ENCODE measurements at regions not wholly inside any gene's neighbourhood (a gene's known extent, or its start where the extent isn't known, plus 50 kb on each side); places are given as distances from the start of the nearest gene placed in this dataset.

- no peak for DNase-seq (ENCODE audit: low spot score in 2 of 2)
- intact Hi-C loops (cut with DNase I; ENCODE audit: low total_unique reads) = no loop called here
- TF ChIP-seq POLR2AphosphoS5 (IDR thresholded peaks at IDR 0.05) (no peak), POLR2A (IDR thresholded peaks at IDR 0.05) (no peak)
- TF ChIP-seq, protein P1, sequence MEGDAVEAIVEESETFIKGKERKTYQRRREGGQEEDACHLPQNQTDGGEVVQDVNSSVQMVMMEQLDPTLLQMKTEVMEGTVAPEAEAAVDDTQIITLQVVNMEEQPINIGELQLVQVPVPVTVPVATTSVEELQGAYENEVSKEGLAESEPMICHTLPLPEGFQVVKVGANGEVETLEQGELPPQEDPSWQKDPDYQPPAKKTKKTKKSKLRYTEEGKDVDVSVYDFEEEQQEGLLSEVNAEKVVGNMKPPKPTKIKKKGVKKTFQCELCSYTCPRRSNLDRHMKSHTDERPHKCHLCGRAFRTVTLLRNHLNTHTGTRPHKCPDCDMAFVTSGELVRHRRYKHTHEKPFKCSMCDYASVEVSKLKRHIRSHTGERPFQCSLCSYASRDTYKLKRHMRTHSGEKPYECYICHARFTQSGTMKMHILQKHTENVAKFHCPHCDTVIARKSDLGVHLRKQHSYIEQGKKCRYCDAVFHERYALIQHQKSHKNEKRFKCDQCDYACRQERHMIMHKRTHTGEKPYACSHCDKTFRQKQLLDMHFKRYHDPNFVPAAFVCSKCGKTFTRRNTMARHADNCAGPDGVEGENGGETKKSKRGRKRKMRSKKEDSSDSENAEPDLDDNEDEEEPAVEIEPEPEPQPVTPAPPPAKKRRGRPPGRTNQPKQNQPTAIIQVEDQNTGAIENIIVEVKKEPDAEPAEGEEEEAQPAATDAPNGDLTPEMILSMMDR (IDR thresholded peaks at IDR 0.05) = no peak
- Histone ChIP-seq H3K4me3 (no peak overlapping the region), H3K27me3 (no peaks in the 10 kb centered on the region), H3K27ac (no peak overlapping the region), H3K36me3 (no peaks in the 10 kb centered on the region), H3K4me1 (no peaks in the 10 kb centered on the region), H3K9me3 (no peaks in the 10 kb centered on the region)
Observed at GRCh38 chrY:8729971-8730370, 607.3 kb upstream of the TSPY4 start.

- Histone ChIP-seq H3K27ac (no peak overlapping the region), H3K9me3 (no peaks in the 10 kb centered on the region), H3K4me3 (no peak overlapping the region), H3K27me3 (no peaks in the 10 kb centered on the region), H3K4me1 (no peaks in the 10 kb centered on the region), H3K36me3 (no peaks in the 10 kb centered on the region)
- no peak for DNase-seq (ENCODE audit: low spot score in 2 of 2)
- intact Hi-C loops (cut with DNase I; ENCODE audit: low total_unique reads) = no loop called here
- TF ChIP-seq POLR2AphosphoS5 (IDR thresholded peaks at IDR 0.05) (no peak), POLR2A (IDR thresholded peaks at IDR 0.05) (no peak)
- TF ChIP-seq, protein P1 (IDR thresholded peaks at IDR 0.05) = no peak
Observed at GRCh38 chrY:8741343-8742069, 595.8 kb upstream of the TSPY4 start.

DNA sequence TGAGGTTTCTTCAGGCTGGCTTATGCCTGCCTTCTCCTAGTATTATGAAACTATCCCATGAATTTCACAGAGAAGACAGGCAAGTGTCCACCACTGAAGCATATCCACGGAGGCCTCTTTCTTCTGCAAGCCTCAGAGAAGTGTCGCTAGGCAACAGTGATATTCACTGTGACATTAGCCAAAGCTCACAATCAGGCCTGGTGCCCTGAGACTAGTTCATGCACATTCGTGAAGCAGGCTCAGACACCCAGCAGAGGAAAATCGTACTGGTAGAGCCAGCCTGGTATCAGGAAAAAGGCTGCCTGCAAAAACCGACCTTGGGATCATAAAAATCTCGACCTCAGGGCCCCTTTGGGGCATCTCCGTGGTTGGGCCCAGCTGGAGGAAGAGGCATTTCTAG, 573.1 kb upstream of the TSPY4 start:
- TF ChIP-seq, protein P1 (IDR thresholded peaks at IDR 0.05) = no peak
- no peak for TF ChIP-seq POLR2AphosphoS5 (IDR thresholded peaks at IDR 0.05)
- no peak for TF ChIP-seq POLR2A (IDR thresholded peaks at IDR 0.05)
- intact Hi-C loops (cut with DNase I; ENCODE audit: low total_unique reads) = no loop called here
- Histone ChIP-seq H3K36me3 (no peaks in the 10 kb centered on the region), H3K27ac (no peak overlapping the region), H3K27me3 (no peaks in the 10 kb centered on the region), H3K9me3 (no peaks in the 10 kb centered on the region), H3K4me3 (no peak overlapping the region), H3K4me1 (no peaks in the 10 kb centered on the region)
- no peak for DNase-seq (ENCODE audit: low spot score in 2 of 2)

- no peak for TF ChIP-seq POLR2AphosphoS5 (IDR thresholded peaks at IDR 0.05)
- TF ChIP-seq POLR2A (IDR thresholded peaks at IDR 0.05) = no peak
- TF ChIP-seq, protein P1 (IDR thresholded peaks at IDR 0.05) = no peak
- no peaks in the 10 kb centered on the region for H3K4me1 ChIP-seq
- H3K4me3 ChIP-seq = no peak overlapping the region
- H3K27ac ChIP-seq = no peak overlapping the region
- H3K27me3 ChIP-seq = no peaks in the 10 kb centered on the region
- DNase-seq (ENCODE audit: low spot score in 2 of 2) = no peak
- H3K36me3 ChIP-seq = no peaks in the 10 kb centered on the region
- intact Hi-C loops (cut with DNase I; ENCODE audit: low total_unique reads) = no loop called here
- no peaks in the 10 kb centered on the region for H3K9me3 ChIP-seq
Observed at GRCh38 chrY:8781184-8781890, 555.9 kb upstream of the TSPY4 start.

DNA sequence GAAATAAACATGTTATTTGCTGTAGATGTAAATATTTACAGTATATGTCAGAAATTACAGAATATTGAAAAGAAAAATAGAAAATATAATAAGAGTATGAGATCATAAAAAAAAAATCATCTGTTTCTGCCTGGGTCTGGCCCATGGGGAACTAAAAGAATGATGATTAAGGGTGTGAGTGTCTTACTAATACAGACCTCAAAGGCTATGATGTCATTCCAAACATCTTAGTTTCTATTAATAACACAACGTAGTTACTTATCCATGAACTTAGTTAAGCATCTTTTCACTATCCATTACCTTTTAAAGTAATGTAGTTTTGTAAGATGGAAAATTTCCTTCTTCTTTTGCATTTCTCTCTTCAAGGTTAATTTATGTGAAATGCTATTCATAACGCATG, 542.7 kb upstream of the TSPY4 start:
- no peaks in the 10 kb centered on the region for H3K36me3 ChIP-seq
- no peak overlapping the region for H3K27ac ChIP-seq
- intact Hi-C loops (cut with DNase I; ENCODE audit: low total_unique reads) = no loop called here
- H3K9me3 ChIP-seq = no peaks in the 10 kb centered on the region
- TF ChIP-seq, protein P1 (IDR thresholded peaks at IDR 0.05) = no peak
- no peak for TF ChIP-seq POLR2AphosphoS5 (IDR thresholded peaks at IDR 0.05)
- no peaks in the 10 kb centered on the region for H3K4me1 ChIP-seq
- H3K27me3 ChIP-seq = no peaks in the 10 kb centered on the region
- no peak overlapping the region for H3K4me3 ChIP-seq
- no peak for DNase-seq (ENCODE audit: low spot score in 2 of 2)

All from breast epithelium (tissue), 4 donors.